ENCODE measurements at regions not wholly inside any gene's neighbourhood (a gene's known extent, or its start where the extent isn't known, plus 50 kb on each side); places are given as distances from the start of the nearest gene placed in this dataset.

DNA sequence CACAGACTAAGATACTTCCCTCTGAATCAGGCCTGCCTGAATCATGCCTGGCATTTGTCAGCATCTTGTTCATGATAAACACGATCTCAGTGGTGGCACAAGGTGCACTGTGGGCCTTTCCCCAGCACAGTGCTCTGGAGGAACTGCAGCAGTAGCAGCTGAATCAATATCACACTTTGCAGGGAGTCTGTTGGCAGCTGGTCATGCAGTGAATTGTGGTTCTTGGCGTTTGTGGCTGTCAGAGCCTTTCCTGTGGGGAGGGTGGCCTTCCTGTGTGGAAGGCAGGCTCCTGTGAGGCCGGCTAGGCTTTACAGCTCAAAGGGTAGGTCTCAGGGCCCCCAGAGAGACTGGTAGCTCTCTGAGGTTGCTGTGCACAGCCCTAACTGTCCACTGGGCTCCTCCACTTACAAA is 54.4 kb upstream of the TLE3 start:
- H3K4me3 ChIP-seq (ENCODE audit: low read depth, low read length) = no peak overlapping the region
- TF ChIP-seq, protein P1, sequence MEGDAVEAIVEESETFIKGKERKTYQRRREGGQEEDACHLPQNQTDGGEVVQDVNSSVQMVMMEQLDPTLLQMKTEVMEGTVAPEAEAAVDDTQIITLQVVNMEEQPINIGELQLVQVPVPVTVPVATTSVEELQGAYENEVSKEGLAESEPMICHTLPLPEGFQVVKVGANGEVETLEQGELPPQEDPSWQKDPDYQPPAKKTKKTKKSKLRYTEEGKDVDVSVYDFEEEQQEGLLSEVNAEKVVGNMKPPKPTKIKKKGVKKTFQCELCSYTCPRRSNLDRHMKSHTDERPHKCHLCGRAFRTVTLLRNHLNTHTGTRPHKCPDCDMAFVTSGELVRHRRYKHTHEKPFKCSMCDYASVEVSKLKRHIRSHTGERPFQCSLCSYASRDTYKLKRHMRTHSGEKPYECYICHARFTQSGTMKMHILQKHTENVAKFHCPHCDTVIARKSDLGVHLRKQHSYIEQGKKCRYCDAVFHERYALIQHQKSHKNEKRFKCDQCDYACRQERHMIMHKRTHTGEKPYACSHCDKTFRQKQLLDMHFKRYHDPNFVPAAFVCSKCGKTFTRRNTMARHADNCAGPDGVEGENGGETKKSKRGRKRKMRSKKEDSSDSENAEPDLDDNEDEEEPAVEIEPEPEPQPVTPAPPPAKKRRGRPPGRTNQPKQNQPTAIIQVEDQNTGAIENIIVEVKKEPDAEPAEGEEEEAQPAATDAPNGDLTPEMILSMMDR (IDR thresholded peaks at IDR 0.05; ENCODE audit: borderline replicate concordance, insufficient read depth, low read depth, low read length) = no peak

DNA sequence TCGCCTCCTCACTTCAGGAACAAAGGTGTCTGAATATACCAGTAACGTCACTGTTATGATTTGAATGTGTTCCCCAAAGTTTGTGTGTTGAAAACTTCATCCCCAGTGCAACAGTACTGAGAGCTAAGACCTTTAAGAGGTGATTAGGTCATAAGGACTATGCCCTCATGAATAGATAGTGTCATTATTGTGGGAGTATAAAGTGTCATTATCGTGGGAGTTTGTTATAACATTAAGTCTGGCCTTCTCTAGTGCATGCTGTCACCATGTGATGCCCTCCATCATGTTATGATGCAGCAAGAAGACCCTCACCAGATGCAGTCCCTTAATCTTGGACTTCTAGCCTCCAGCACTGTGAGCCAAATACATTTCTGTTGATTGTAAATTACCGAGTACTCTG is 53.7 kb upstream of the TLE3 start:
- TF ChIP-seq, protein P1 (IDR thresholded peaks at IDR 0.05; ENCODE audit: borderline replicate concordance, insufficient read depth, low read depth, low read length) = no peak
- no peak overlapping the region for H3K4me3 ChIP-seq (ENCODE audit: low read depth, low read length)

DNA sequence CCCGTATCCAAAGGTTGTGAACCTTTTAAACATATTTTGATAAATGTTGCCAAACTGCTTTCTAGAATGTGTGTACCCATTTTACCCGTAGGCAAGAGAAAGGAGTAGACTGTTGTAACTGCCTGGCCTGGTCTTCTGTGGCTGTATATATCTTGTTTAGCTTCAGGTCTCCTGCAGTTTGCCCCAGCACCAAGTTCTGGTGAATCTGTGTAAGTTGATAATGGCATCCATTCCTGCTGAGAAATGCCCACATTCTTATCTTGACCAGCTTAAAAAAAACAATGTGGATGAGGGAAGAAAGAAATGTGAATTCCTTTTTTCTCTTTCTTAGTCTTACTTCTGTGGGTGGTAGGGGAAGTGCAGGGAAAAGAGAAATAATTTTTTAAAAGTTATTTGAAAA is 53.3 kb upstream of the TLE3 start:
- TF ChIP-seq, protein P1 (IDR thresholded peaks at IDR 0.05; ENCODE audit: borderline replicate concordance, insufficient read depth, low read depth, low read length) = no peak
- H3K4me3 ChIP-seq (ENCODE audit: low read depth, low read length) = no peak overlapping the region

DNA sequence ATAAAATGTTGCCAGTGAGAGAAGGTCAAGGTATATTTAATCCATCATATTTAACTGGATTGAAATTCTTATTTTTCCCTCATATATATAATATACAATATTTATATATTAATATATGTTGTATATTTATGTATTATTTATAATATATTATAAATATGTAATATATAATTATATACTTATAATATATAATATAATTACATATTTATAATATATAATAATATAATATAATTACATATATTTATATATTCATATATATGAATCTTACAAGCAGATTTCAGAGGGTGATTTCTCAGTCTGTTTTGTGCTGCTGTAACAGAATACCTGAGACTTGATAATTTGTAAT is 52.7 kb upstream of the TLE3 start:
- TF ChIP-seq, protein P1 (IDR thresholded peaks at IDR 0.05; ENCODE audit: borderline replicate concordance, insufficient read depth, low read depth, low read length) = no peak
- H3K4me3 ChIP-seq (ENCODE audit: low read depth, low read length) = no peak overlapping the region

DNA sequence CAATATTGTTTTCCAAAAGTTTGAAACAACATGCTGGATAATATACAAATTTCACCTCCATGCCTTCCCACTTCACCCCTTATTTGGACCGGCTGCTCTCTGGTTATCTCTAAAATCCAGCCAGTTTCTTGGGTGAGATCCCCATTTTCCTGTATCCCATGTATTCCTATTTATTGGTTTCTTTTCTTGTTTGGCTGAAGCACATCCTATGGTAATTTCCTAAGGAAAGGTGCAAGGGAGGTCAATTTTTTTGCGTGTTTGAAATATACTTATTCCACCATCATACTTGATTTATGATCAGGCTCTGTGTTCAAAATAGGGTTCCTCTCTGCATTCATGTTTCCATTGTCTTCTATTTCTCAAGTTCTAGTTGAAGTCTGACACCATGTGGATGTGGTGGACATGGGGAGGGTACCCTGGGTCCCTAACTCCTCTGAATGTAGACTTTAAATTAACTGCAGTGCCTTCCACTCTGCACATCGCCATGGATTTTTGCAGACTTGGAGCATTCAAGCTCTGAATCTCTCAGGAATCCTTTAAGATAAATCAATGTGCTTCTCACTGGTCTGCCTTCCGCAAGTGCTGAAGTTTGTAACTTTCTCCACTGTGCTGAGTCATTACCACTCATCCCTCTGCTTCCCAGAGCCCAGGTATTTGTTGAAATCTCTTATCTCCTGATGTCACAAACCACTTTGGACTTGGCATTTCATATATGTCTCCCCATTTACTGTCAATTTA is 52.1 kb upstream of the TLE3 start:
- no peak overlapping the region for H3K4me3 ChIP-seq (ENCODE audit: low read depth, low read length)
- TF ChIP-seq, protein P1 (IDR thresholded peaks at IDR 0.05; ENCODE audit: borderline replicate concordance, insufficient read depth, low read depth, low read length) = no peak

DNA sequence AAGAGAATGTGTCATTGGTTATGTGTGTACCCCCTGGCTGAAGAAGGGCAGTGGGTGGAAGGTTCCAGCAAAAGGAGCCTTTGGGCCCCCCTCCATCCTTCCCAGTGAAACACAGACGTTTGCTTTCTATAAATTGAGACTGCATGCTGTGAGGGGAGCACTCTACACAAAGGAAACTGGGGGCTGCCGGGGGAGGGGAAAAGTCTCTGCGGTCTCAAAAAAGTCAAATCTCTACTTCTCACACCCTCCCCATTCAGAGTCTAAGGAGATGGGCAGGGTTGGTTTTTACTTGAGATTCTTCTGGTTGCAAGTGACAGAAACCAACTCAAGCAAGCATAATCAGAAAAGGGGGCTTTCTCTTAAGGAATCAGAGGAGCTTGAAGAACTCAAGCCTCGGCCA is 50.1 kb upstream of the TLE3 start:
- H3K4me3 ChIP-seq (ENCODE audit: low read depth, low read length) = no peak overlapping the region

More for the DNA sequence above, 50.1 kb upstream of the TLE3 start:
- TF ChIP-seq, protein P1 (IDR thresholded peaks at IDR 0.05; ENCODE audit: borderline replicate concordance, insufficient read depth, low read depth, low read length) = no peak

Measured in GM12875 (cell line).